ENCODE measurements at regions not wholly inside any gene's neighbourhood (a gene's known extent, or its start where the extent isn't known, plus 50 kb on each side); places are given as distances from the start of the nearest gene placed in this dataset.

GRCh38 chr1:81424816-81425215 is 375.9 kb upstream of the ADGRL2 start:
- Histone ChIP-seq H3K9me3 (ENCODE audit: control insufficient read depth in 1 of 2, insufficient read depth in 1 of 2, low read length in 2 of 2) (peaks cover 0 to 3% of the 10 kb centered on the region in 2 experiments), H3K4me3 (ENCODE audit: low read length) (no peak overlapping the region), H3K27ac (ENCODE audit: low read depth in 1 of 2, low read length in 2 of 2) (no peak overlapping the region), H3K4me1 (ENCODE audit: insufficient read depth, low read length) (no peaks in the 10 kb centered on the region), H3K36me3 (ENCODE audit: insufficient read depth, low read length) (no peaks in the 10 kb centered on the region), H3K27me3 (ENCODE audit: control insufficient read depth in 1 of 2, insufficient read depth in 2 of 2, low read length in 2 of 2) (no peaks in the 10 kb centered on the region)
- no peak overlapping the region for H3K27ac Mint-ChIP-seq
- H3K36me3 Mint-ChIP-seq (ENCODE audit: low read depth) = no peaks in the 10 kb centered on the region
- ATAC-seq (ENCODE audit: poor library complexity) (no peak), DNase-seq (no peak)
- intact Hi-C loops (cut with DNase I, micrococcal nuclease) = no loop called here
- H3K9me3 Mint-ChIP-seq = peaks cover 3% of the 10 kb centered on the region
- no peak overlapping the region for H3K4me3 Mint-ChIP-seq
- no peaks in the 10 kb centered on the region for H3K4me1 Mint-ChIP-seq (ENCODE audit: low read depth)
- no peaks in the 10 kb centered on the region for H3K27me3 Mint-ChIP-seq
- TF ChIP-seq CTCF (IDR thresholded peaks at IDR 0.05) = no peak
- ChIA-PET POLR2A (no interaction called here), CTCF (no interaction called here)

- ATAC-seq (ENCODE audit: poor library complexity) = no peak
- CTCF ChIA-PET = no interaction called here
- H3K4me3 Mint-ChIP-seq = no peak overlapping the region
- intact Hi-C loops (cut with DNase I, micrococcal nuclease) = no loop called here
- Histone ChIP-seq H3K4me1 (ENCODE audit: insufficient read depth, low read length) (no peaks in the 10 kb centered on the region), H3K27me3 (ENCODE audit: control insufficient read depth in 1 of 2, insufficient read depth in 2 of 2, low read length in 2 of 2) (no peaks in the 10 kb centered on the region), H3K27ac (ENCODE audit: low read depth in 1 of 2, low read length in 2 of 2) (no peak overlapping the region), H3K36me3 (ENCODE audit: insufficient read depth, low read length) (no peaks in the 10 kb centered on the region), H3K9me3 (ENCODE audit: control insufficient read depth in 1 of 2, insufficient read depth in 1 of 2, low read length in 2 of 2) (no peaks in the 10 kb centered on the region), H3K4me3 (ENCODE audit: low read length) (no peak overlapping the region)
- no peaks in the 10 kb centered on the region for H3K27me3 Mint-ChIP-seq
- no peak for DNase-seq
- H3K27ac Mint-ChIP-seq = no peak overlapping the region
- POLR2A ChIA-PET = no interaction called here
- no peak for TF ChIP-seq CTCF (IDR thresholded peaks at IDR 0.05)
- H3K9me3 Mint-ChIP-seq = peaks cover 3% of the 10 kb centered on the region
- no peaks in the 10 kb centered on the region for H3K36me3 Mint-ChIP-seq (ENCODE audit: low read depth)
- H3K4me1 Mint-ChIP-seq (ENCODE audit: low read depth) = no peaks in the 10 kb centered on the region
These were observed 376.7 kb upstream of the ADGRL2 start for GRCh38 chr1:81424061-81424460.

GRCh38 chr1:81420760-81421159 is 380.0 kb upstream of the ADGRL2 start:
- CTCF ChIA-PET = no interaction called here
- TF ChIP-seq CTCF (IDR thresholded peaks at IDR 0.05) = no peak
- no peaks in the 10 kb centered on the region for H3K36me3 Mint-ChIP-seq (ENCODE audit: low read depth)
- Histone ChIP-seq H3K9me3 (ENCODE audit: control insufficient read depth in 1 of 2, insufficient read depth in 1 of 2, low read length in 2 of 2) (no peaks in the 10 kb centered on the region), H3K4me1 (ENCODE audit: insufficient read depth, low read length) (no peaks in the 10 kb centered on the region), H3K36me3 (ENCODE audit: insufficient read depth, low read length) (no peaks in the 10 kb centered on the region), H3K4me3 (ENCODE audit: low read length) (no peak overlapping the region), H3K27me3 (ENCODE audit: control insufficient read depth in 1 of 2, insufficient read depth in 2 of 2, low read length in 2 of 2) (no peaks in the 10 kb centered on the region), H3K27ac (ENCODE audit: low read depth in 1 of 2, low read length in 2 of 2) (no peak overlapping the region)
- ATAC-seq (ENCODE audit: poor library complexity) = no peak
- no peak overlapping the region for H3K27ac Mint-ChIP-seq
- H3K27me3 Mint-ChIP-seq = no peaks in the 10 kb centered on the region
- H3K4me3 Mint-ChIP-seq = no peak overlapping the region
- H3K4me1 Mint-ChIP-seq (ENCODE audit: low read depth) = no peaks in the 10 kb centered on the region
- no peak for DNase-seq
- POLR2A ChIA-PET = no interaction called here
- no peaks in the 10 kb centered on the region for H3K9me3 Mint-ChIP-seq
- intact Hi-C loops (cut with DNase I, micrococcal nuclease) = no loop called here
